GM06990 (cell line): ENCODE measurements at regions not wholly inside any gene's neighbourhood (a gene's known extent, or its start where the extent isn't known, plus 50 kb on each side); places are given as distances from the start of the nearest gene placed in this dataset.

Experiments used
- DNase-seq: peaks from one replicate; pipeline ENCODE4 v3.0.0-alpha.2; 2011; ENCODE audit not compliant: insufficient read length; ENCODE audit errors: extremely low read depth
- H3K27me3 ChIP-seq: replicated peaks from 2 replicates; pipeline ENCODE4 v1.6.0; 2011; ENCODE audit warnings: low read length; ENCODE audit not compliant: control insufficient read depth, insufficient read depth
- H3K36me3 ChIP-seq: 2 replicates; pipeline ENCODE4 v1.5.1; 2011; ENCODE audit warnings: low read length; ENCODE audit not compliant: control insufficient read depth, insufficient read depth
- H3K4me3 ChIP-seq: replicated peaks from 2 replicates; pipeline ENCODE4 v1.5.1; 2011; ENCODE audit warnings: low read depth, mild to moderate bottlenecking, control low read depth, low read length
- CTCF ChIP-seq: IDR thresholded peaks from 2 replicates; pipeline ENCODE4 v1.5.1; 2011; ENCODE audit warnings: low read length, control low read depth, mild to moderate bottlenecking, inconsistent platforms; ENCODE audit not compliant: insufficient read depth, poor library complexity, severe bottlenecking

DNA sequence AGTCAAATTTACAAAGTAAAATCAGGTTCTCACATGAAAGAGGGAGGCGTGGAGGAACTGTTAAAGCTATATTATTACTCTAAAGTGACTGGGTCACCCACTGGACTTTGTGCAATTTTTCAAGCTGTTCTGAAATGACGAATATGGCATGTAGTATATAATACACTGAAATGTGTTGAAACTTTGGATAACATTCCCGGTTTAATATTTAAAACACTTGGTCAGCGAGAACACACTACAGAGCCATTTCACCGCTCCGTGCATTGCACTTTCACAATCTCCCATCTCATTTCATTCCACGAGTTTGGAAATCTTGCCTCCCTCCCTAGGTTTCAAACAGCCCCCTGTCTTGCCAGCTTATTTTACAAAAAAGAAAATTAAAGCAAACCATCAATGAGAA lies 337.9 kb downstream of the WDR11 start:
- no peak overlapping the region for H3K4me3 ChIP-seq
- TF ChIP-seq CTCF: no peak
- DNase-seq: no peak

GRCh38 chr10:121194696-121195523 lies 343.7 kb downstream of the WDR11 start:
- Histone ChIP-seq H3K4me3 (no peak overlapping the region), H3K36me3 (no peaks in the 10 kb centered on the region), H3K27me3 (no peaks in the 10 kb centered on the region)
- no peak for DNase-seq
- no peak for TF ChIP-seq CTCF

More for the DNA sequence above, 337.9 kb downstream of the WDR11 start:
- no peaks in the 10 kb centered on the region for H3K27me3 ChIP-seq
- no peaks in the 10 kb centered on the region for H3K36me3 ChIP-seq

DNA sequence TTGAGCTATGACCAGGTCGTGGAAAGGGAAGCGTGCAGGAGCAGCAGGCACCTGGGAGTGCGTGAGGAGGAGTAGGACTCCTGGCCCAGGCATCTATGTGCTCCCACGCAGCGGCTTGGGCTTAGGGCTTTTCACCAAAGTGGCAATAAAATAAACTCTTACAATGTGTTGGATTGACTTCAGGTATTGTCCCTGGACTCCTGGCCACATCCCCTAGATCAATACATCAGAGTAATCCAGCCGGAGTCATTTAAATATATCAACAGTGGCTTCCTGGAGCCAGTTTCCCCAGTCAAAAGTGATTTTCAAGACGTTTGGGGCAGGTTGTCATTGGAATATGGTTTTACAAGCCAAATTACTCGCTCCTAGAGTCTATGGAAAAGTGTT lies 344.4 kb downstream of the WDR11 start:
- H3K36me3 ChIP-seq: no peaks in the 10 kb centered on the region
- TF ChIP-seq CTCF: no peak
- H3K4me3 ChIP-seq: no peak overlapping the region
- no peaks in the 10 kb centered on the region for H3K27me3 ChIP-seq
- no peak for DNase-seq

GRCh38 chr10:121199081-121199480 lies 347.9 kb downstream of the WDR11 start:
- H3K4me3 ChIP-seq: no peak overlapping the region
- DNase-seq: no peak
- H3K27me3 ChIP-seq: no peaks in the 10 kb centered on the region; the same call in 1 of the 2 replicates
- no peak for TF ChIP-seq CTCF
- H3K36me3 ChIP-seq: no peaks in the 10 kb centered on the region

- H3K36me3 ChIP-seq: no peaks in the 10 kb centered on the region
- no peaks in the 10 kb centered on the region; the same call in 1 of the 2 replicates for H3K27me3 ChIP-seq
- TF ChIP-seq CTCF: no peak
- H3K4me3 ChIP-seq: no peak overlapping the region
- DNase-seq: no peak
Measured at GRCh38 chr10:121205625-121206024, 354.5 kb downstream of the WDR11 start.

GRCh38 chr10:121211446-121211845 lies 360.3 kb downstream of the WDR11 start:
- Histone ChIP-seq H3K4me3 (no peak overlapping the region), H3K36me3 (no peaks in the 10 kb centered on the region), H3K27me3 (no peaks in the 10 kb centered on the region; the same call in none of the 2 replicates)
- no peak for DNase-seq
- no peak for TF ChIP-seq CTCF
